ENCODE measurements at regions not wholly inside any gene's neighbourhood (a gene's known extent, or its start where the extent isn't known, plus 50 kb on each side); places are given as distances from the start of the nearest gene placed in this dataset.

- TF ChIP-seq CTCF (IDR thresholded peaks at IDR 0.05) (no peak), POLR2A (IDR thresholded peaks at IDR 0.05) (no peak)
Measured at GRCh38 chr12:125455556-125455955, 390.3 kb downstream of the AACS start.
